OCI-LY3 (cell line): ENCODE measurements at regions not wholly inside any gene's neighbourhood (a gene's known extent, or its start where the extent isn't known, plus 50 kb on each side); places are given as distances from the start of the nearest gene placed in this dataset.

Experiments used
- H2AFZ ChIP-seq: fragments of 200-600, 300-600 bp; shearing (Covaris generic); 2 replicates; pipeline ENCODE4 v1.6.0; 2014; ENCODE audit warnings: antibody characterized with exemption, low read depth, low read length
- H3K27ac ChIP-seq: fragments of 200-600, 300-600 bp; sonication (generic); 2 replicates; pipeline ENCODE4 v1.5.1; 2014; ENCODE audit warnings: mild to moderate bottlenecking, low read length, moderate library complexity, mixed read lengths
- H3K27me3 ChIP-seq: fragments of 200-600, 300-600 bp; sonication (generic); 2 replicates; pipeline ENCODE4 v1.6.1; 2014; ENCODE audit warnings: low read depth, low read length, mixed read lengths
- H3K36me3 ChIP-seq: fragments of 200-600, 300-600 bp; sonication (generic); replicated peaks from 2 replicates; pipeline ENCODE3; 2014; ENCODE audit warnings: low read depth, low read length, mixed read lengths
- H3K4me1 ChIP-seq: fragments of 300-600, 200-600 bp; sonication (generic); 2 replicates; pipeline ENCODE4 v1.6.1; 2014; ENCODE audit warnings: low read length, mixed read lengths
- H3K4me2 ChIP-seq: fragments of 200-600, 300-600 bp; sonication (generic); 2 replicates; pipeline ENCODE4 v1.6.1; 2014; ENCODE audit warnings: low read length, mixed read lengths
- H3K4me3 ChIP-seq: fragments of 300-600, 200-600 bp; sonication (generic); 2 replicates; pipeline ENCODE4 v1.5.1; 2014; ENCODE audit warnings: antibody characterized with exemption, mild to moderate bottlenecking, low read length, moderate library complexity
- H3K79me2 ChIP-seq: fragments of 300-600, 200-600 bp; shearing (Covaris generic); 2 replicates; pipeline ENCODE4 v1.6.1; 2014; ENCODE audit warnings: mild to moderate bottlenecking, low read length, mixed read lengths
- H3K9ac ChIP-seq: fragments of 300-600, 200-600 bp; shearing (Covaris generic); 2 replicates; pipeline ENCODE4 v1.6.0; 2014; ENCODE audit warnings: mild to moderate bottlenecking, low read length, moderate library complexity
- H3K9me3 ChIP-seq: fragments of 200-600, 300-600 bp; shearing (Covaris generic); 2 replicates; pipeline ENCODE4 v1.6.1; 2014; ENCODE audit warnings: low read length, mixed read lengths; ENCODE audit not compliant: insufficient read depth
- H4K20me1 ChIP-seq: fragments of 200-600, 300-600 bp; sonication (generic); 2 replicates; pipeline ENCODE4 v1.6.1; 2016; ENCODE audit warnings: low read length, mixed read lengths; ENCODE audit not compliant: insufficient read depth
- EZH2phosphoT487 ChIP-seq: fragments of 200-600 bp; shearing (Covaris generic); IDR thresholded peaks from 2 replicates; pipeline ENCODE4 v1.6.1; 2018; ENCODE audit warnings: antibody characterized with exemption, mixed run types, low read depth
- TF ChIP-seq, protein P1 (sequence below): fragments of 200-600, 300-600 bp; sonication (generic); IDR thresholded peaks from 2 replicates; pipeline ENCODE4 v1.5.1; 2014; ENCODE audit warnings: antibody characterized with exemption, low read length, low read depth

GRCh38 chr10:29955329-29955935, 104.0 kb downstream of the JCAD start:
- Histone ChIP-seq H3K4me2 (no peak overlapping the region), H3K9ac (no peak overlapping the region), H4K20me1 (no peaks in the 10 kb centered on the region), H2AFZ (no peak overlapping the region), H3K79me2 (no peaks in the 10 kb centered on the region), H3K27ac (no peak overlapping the region), H3K4me1 (no peaks in the 10 kb centered on the region), H3K4me3 (no peak overlapping the region), H3K9me3 (no peaks in the 10 kb centered on the region), H3K27me3 (no peaks in the 10 kb centered on the region), H3K36me3 (no peaks in the 10 kb centered on the region)
- TF ChIP-seq, protein P1, sequence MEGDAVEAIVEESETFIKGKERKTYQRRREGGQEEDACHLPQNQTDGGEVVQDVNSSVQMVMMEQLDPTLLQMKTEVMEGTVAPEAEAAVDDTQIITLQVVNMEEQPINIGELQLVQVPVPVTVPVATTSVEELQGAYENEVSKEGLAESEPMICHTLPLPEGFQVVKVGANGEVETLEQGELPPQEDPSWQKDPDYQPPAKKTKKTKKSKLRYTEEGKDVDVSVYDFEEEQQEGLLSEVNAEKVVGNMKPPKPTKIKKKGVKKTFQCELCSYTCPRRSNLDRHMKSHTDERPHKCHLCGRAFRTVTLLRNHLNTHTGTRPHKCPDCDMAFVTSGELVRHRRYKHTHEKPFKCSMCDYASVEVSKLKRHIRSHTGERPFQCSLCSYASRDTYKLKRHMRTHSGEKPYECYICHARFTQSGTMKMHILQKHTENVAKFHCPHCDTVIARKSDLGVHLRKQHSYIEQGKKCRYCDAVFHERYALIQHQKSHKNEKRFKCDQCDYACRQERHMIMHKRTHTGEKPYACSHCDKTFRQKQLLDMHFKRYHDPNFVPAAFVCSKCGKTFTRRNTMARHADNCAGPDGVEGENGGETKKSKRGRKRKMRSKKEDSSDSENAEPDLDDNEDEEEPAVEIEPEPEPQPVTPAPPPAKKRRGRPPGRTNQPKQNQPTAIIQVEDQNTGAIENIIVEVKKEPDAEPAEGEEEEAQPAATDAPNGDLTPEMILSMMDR = no peak
- no peak for TF ChIP-seq EZH2phosphoT487

- Histone ChIP-seq H3K27ac (no peak overlapping the region), H2AFZ (no peak overlapping the region), H3K9ac (no peak overlapping the region), H3K9me3 (no peaks in the 10 kb centered on the region), H3K36me3 (no peaks in the 10 kb centered on the region), H3K79me2 (no peaks in the 10 kb centered on the region), H3K4me1 (no peaks in the 10 kb centered on the region), H3K4me3 (no peak overlapping the region), H3K4me2 (no peak overlapping the region), H4K20me1 (no peaks in the 10 kb centered on the region), H3K27me3 (no peaks in the 10 kb centered on the region)
- no peak for TF ChIP-seq EZH2phosphoT487
- TF ChIP-seq, protein P1 = no peak
Measured at GRCh38 chr10:29951441-29951931, 107.9 kb downstream of the JCAD start.

GRCh38 chr10:29950391-29950790, 109.0 kb downstream of the JCAD start:
- Histone ChIP-seq H3K4me3 (no peak overlapping the region), H3K79me2 (no peaks in the 10 kb centered on the region), H4K20me1 (no peaks in the 10 kb centered on the region), H3K27me3 (no peaks in the 10 kb centered on the region), H3K27ac (no peak overlapping the region), H3K9me3 (no peaks in the 10 kb centered on the region), H3K36me3 (no peaks in the 10 kb centered on the region), H2AFZ (no peak overlapping the region), H3K4me2 (no peak overlapping the region), H3K4me1 (no peaks in the 10 kb centered on the region), H3K9ac (no peak overlapping the region)
- TF ChIP-seq EZH2phosphoT487 = no peak
- TF ChIP-seq, protein P1 = no peak

- Histone ChIP-seq H4K20me1 (no peaks in the 10 kb centered on the region), H3K27ac (no peak overlapping the region), H3K9me3 (no peaks in the 10 kb centered on the region), H3K79me2 (no peaks in the 10 kb centered on the region), H3K9ac (no peak overlapping the region), H3K4me2 (no peak overlapping the region), H3K4me3 (no peak overlapping the region), H3K27me3 (no peaks in the 10 kb centered on the region), H3K36me3 (no peaks in the 10 kb centered on the region), H3K4me1 (no peaks in the 10 kb centered on the region), H2AFZ (no peak overlapping the region)
- TF ChIP-seq, protein P1 = no peak
- TF ChIP-seq EZH2phosphoT487 = no peak
Measured at GRCh38 chr10:29949411-29950011, 109.9 kb downstream of the JCAD start.
